Adrenal gland (tissue), 5 donors: ENCODE measurements at regions not wholly inside any gene's neighbourhood (a gene's known extent, or its start where the extent isn't known, plus 50 kb on each side); places are given as distances from the start of the nearest gene placed in this dataset.

Experiments used
- CTCF ChIP-seq, 6 experiments: fragments of 450-650 bp in 4 of 6; fragments of 200-600 bp in 2 of 6; sonication (generic) in 1 of 6; IDR thresholded peaks; 1 replicate in 5 of 6; 2 replicates in 1 of 6; pipeline versions ENCODE4 v1.5.1 to v1.8.0; 2016 to 2021; ENCODE audit warnings: antibody characterized with exemption in 6 of 6, mild to moderate bottlenecking in 2 of 6, moderate library complexity in 1 of 6
- POLR2A ChIP-seq, 2 donors: fragments of 450-650 bp; IDR thresholded peaks; one replicate each; pipeline ENCODE4 v1.6.1; 2017; ENCODE audit warnings: antibody characterized with exemption in 2 of 2, mild to moderate bottlenecking in 2 of 2, moderate library complexity in 1 of 2
- donor health status: DM: no; HTN: no; CAD: no.

DNA sequence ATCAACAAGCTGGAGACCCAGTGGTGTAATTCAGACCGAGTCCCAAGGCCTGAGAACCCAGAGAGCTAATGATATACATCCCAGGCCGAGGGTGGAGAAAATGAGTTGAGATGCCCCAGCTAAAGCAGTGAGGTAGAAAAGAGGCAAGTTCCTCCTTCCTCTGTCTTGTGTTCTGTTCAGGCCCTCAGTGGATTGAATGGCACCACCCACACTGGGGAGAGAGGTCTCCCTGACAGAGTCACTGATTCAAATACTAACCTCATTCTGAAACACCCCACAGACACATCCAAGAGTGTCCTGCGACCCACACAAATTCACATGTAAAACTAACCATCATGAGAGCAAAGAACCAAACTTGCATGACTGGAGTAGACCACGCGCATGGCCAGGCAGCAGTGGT lies 215.3 kb downstream of the ANAPC1 start:
- TF ChIP-seq CTCF (IDR thresholded peaks at IDR 0.05) (no peak), POLR2A (IDR thresholded peaks at IDR 0.05) (no peak)
